T-cell (primary cell): ENCODE measurements at regions not wholly inside any gene's neighbourhood (a gene's known extent, or its start where the extent isn't known, plus 50 kb on each side); places are given as distances from the start of the nearest gene placed in this dataset.
"Not testable (repeated sequence)": the region's sequence is repeated elsewhere in the genome, so short reads cannot be mapped to it uniquely, and the experiment has no call there.

Source experiments
- ATAC-seq, 4 experiments: fragments of 200-7000 bp in 3 of 4; fragments of 150-1000 bp in 1 of 4; cut with Tn5 transposase; replicated peaks in 1 of 4; 1 replicate in 3 of 4; 2 replicates in 1 of 4; pipeline ENCODE4 v1.10.0; 2021; ENCODE audit warnings: moderate library complexity in 3 of 4, mild to moderate bottlenecking in 2 of 4, moderate number of reproducible peaks in 1 of 4
- CTCF ChIA-PET, 2 donors: fragments of 300-600 bp; sonication (Branson Sonifier 250); formaldehyde crosslinking; loops; one replicate each; lab custom pipeline; 2022; ENCODE audit warnings: antibody characterized with exemption in 2 of 2; lab: Charles Lee
- POLR2A ChIA-PET, 2 donors: fragments of 300-600 bp; sonication (Branson Sonifier 250); formaldehyde crosslinking; loops; one replicate each; lab custom pipeline; 2022; ENCODE audit warnings: antibody characterized with exemption in 2 of 2; lab: Charles Lee
- DNase-seq, 35 experiments: peaks; one replicate each; pipeline versions ENCODE4 v3.0.0 to v3.0.0-alpha.2; 2013 to 2023
- H3K27ac ChIP-seq: one replicate; pipeline ENCODE4 v1.5.1; 2013; ENCODE audit warnings: low read length
- H3K27me3 ChIP-seq, 2 experiments: replicated peaks in 1 of 2; 1 replicate in 1 of 2; 2 replicates in 1 of 2; pipeline versions ENCODE4 v1.6.1 to v1.7.0; 2013; ENCODE audit warnings: low read length in 1 of 2, mixed read lengths in 1 of 2; ENCODE audit not compliant: control insufficient read depth in 2 of 2, insufficient read depth in 2 of 2; ENCODE audit errors: extremely low read depth in 1 of 2
- H3K36me3 ChIP-seq, 2 donors: 1 replicate in 1 of 2; 2 replicates in 1 of 2; pipeline versions ENCODE4 v1.6.1 to v1.7.0; 2013; ENCODE audit warnings: low read length in 1 of 2; ENCODE audit not compliant: control insufficient read depth in 2 of 2, insufficient read depth in 1 of 2; ENCODE audit errors: extremely low read depth in 1 of 2
- H3K4me1 ChIP-seq, 2 experiments: 1 replicate in 1 of 2; 2 replicates in 1 of 2; pipeline versions ENCODE4 v1.6.1 to v1.7.0; 2013; ENCODE audit warnings: low read length in 2 of 2, mixed read lengths in 1 of 2; ENCODE audit not compliant: insufficient read depth in 2 of 2, control insufficient read depth in 1 of 2; ENCODE audit errors: extremely low read depth in 1 of 2
- H3K4me3 ChIP-seq, 2 donors: 1 replicate in 1 of 2; 2 replicates in 1 of 2; pipeline versions ENCODE4 v1.5.1 to v1.7.0; 2013; ENCODE audit warnings: mild to moderate bottlenecking in 2 of 2, low read length in 1 of 2, moderate library complexity in 1 of 2; ENCODE audit not compliant: control insufficient read depth in 1 of 2; ENCODE audit errors: extremely low read depth in 1 of 2
- H3K9me3 ChIP-seq: 2 replicates; pipeline ENCODE4 v1.7.0; 2013
- H3K27ac Mint-ChIP-seq, 2 donors: one replicate each; pipeline ENCODE4 v1.8.0; 2020 to 2021; ENCODE audit warnings: mild to moderate bottlenecking in 2 of 2, mixed read lengths in 2 of 2
- H3K27me3 Mint-ChIP-seq, 2 donors: one replicate each; pipeline ENCODE4 v1.8.0; 2021 to 2022; ENCODE audit warnings: mixed read lengths in 2 of 2
- H3K36me3 Mint-ChIP-seq: one replicate; pipeline ENCODE4 v1.8.0; 2021; ENCODE audit warnings: mixed read lengths
- H3K4me1 Mint-ChIP-seq, 3 donors: one replicate each; pipeline ENCODE4 v1.8.0; 2020 to 2022; ENCODE audit warnings: mixed read lengths in 3 of 3, mild to moderate bottlenecking in 1 of 3
- H3K4me3 Mint-ChIP-seq, 3 donors: one replicate each; pipeline ENCODE4 v1.8.0; 2020 to 2022; ENCODE audit warnings: mild to moderate bottlenecking in 3 of 3, mixed read lengths in 3 of 3, moderate library complexity in 3 of 3
- H3K9me3 Mint-ChIP-seq, 3 donors: one replicate each; pipeline ENCODE4 v1.8.0; 2020 to 2022; ENCODE audit warnings: mixed read lengths in 3 of 3
- WGBS: methylation state at CpG from one replicate; pipeline ENCODE4 v1.1.5; 2013; ENCODE audit warnings: missing lambda C conversion rate; ENCODE audit not compliant: insufficient coverage; 5-methylcytosine and 5-hydroxymethylcytosine counted together

GRCh38 chr22:12541412-12542170 lies 2986.4 kb upstream of the OR11H1 start:
- H3K4me3 ChIP-seq, H3K4me1 ChIP-seq, H3K27ac Mint-ChIP-seq, H3K27me3 ChIP-seq, DNase-seq, H3K9me3 Mint-ChIP-seq, H3K9me3 ChIP-seq, CTCF ChIA-PET, H3K4me1 Mint-ChIP-seq, H3K4me3 Mint-ChIP-seq, POLR2A ChIA-PET, H3K27ac ChIP-seq, ATAC-seq, H3K36me3 ChIP-seq, H3K27me3 Mint-ChIP-seq, H3K36me3 Mint-ChIP-seq: not testable (repeated sequence)
- no CpG with 5 or more reads among the region's 10 CpGs for WGBS

DNA sequence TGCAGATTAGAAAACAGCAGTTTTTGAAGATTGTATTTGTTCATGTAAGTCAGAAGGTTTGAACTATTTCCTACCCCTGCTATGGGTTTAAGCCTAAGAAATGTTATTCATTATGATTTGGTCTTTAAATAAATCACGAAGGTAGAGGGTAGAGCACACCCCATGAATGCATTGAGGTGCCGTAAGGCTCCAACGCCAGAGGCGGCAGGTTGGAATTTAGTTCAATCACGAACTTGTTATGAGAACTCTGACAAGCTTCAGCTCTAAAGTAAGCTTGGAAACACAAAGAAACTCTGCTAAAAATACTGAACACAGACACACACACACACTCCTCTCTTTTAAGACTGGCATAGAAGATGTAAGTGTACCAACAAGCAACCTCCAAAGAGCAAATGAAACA lies 2974.6 kb upstream of the OR11H1 start:
- POLR2A ChIA-PET, H3K9me3 Mint-ChIP-seq, H3K9me3 ChIP-seq, ATAC-seq, H3K4me1 ChIP-seq, H3K4me3 Mint-ChIP-seq, H3K4me1 Mint-ChIP-seq, H3K27ac ChIP-seq, DNase-seq, CTCF ChIA-PET, H3K27me3 Mint-ChIP-seq, H3K4me3 ChIP-seq, H3K36me3 ChIP-seq, H3K27ac Mint-ChIP-seq, H3K27me3 ChIP-seq, H3K36me3 Mint-ChIP-seq: not testable (repeated sequence)
- no CpG with 5 or more reads among the region's 5 CpGs for WGBS

GRCh38 chr22:12554648-12555192 lies 2973.3 kb upstream of the OR11H1 start:
- H3K36me3 Mint-ChIP-seq, H3K27ac Mint-ChIP-seq, H3K9me3 ChIP-seq, H3K4me3 ChIP-seq, H3K4me1 Mint-ChIP-seq, H3K9me3 Mint-ChIP-seq, ATAC-seq, H3K27ac ChIP-seq, DNase-seq, H3K27me3 ChIP-seq, CTCF ChIA-PET, H3K4me3 Mint-ChIP-seq, H3K36me3 ChIP-seq, POLR2A ChIA-PET, H3K27me3 Mint-ChIP-seq, H3K4me1 ChIP-seq: not testable (repeated sequence)
- WGBS, result no CpG with 5 or more reads among the region's 9 CpGs

- H3K27ac ChIP-seq, H3K27ac Mint-ChIP-seq, H3K9me3 ChIP-seq, H3K4me3 Mint-ChIP-seq, DNase-seq, H3K4me1 Mint-ChIP-seq, H3K27me3 ChIP-seq, H3K36me3 ChIP-seq, ATAC-seq, H3K9me3 Mint-ChIP-seq, H3K36me3 Mint-ChIP-seq, POLR2A ChIA-PET, H3K27me3 Mint-ChIP-seq, H3K4me1 ChIP-seq, H3K4me3 ChIP-seq, CTCF ChIA-PET: not testable (repeated sequence)
Observed at GRCh38 chr22:12571500-12571899, 2956.5 kb upstream of the OR11H1 start.

GRCh38 chr22:12579655-12580054 lies 2948.3 kb upstream of the OR11H1 start:
- H3K4me1 Mint-ChIP-seq, CTCF ChIA-PET, POLR2A ChIA-PET, ATAC-seq, H3K27me3 ChIP-seq, H3K4me1 ChIP-seq, H3K27ac Mint-ChIP-seq, H3K36me3 Mint-ChIP-seq, H3K9me3 ChIP-seq, H3K9me3 Mint-ChIP-seq, H3K27ac ChIP-seq, H3K36me3 ChIP-seq, H3K4me3 Mint-ChIP-seq, H3K4me3 ChIP-seq, DNase-seq, H3K27me3 Mint-ChIP-seq: not testable (repeated sequence)
- WGBS, result no CpG with 5 or more reads among the region's 3 CpGs

DNA sequence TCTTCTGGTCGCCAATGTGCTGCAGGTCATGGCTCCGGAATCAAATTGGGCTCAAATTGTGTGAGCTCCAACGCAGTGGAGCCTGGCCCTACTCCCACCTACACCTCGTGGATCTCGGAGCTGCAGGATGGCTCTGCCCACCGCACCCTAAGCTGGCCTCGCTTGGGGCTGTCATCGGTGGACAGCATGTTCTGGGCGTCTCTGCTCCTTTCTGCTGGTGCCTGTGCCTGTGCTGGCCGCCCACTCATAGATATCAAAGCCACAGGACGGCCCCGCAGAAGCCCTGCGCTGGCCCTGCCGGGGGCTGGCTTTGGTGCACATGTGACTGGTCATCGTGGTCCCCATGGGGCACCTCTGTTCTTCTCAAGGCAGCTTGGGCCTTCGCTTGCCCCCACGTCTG lies 2943.5 kb upstream of the OR11H1 start:
- H3K36me3 ChIP-seq, H3K27me3 Mint-ChIP-seq, H3K9me3 ChIP-seq, CTCF ChIA-PET, H3K4me3 Mint-ChIP-seq, H3K36me3 Mint-ChIP-seq, ATAC-seq, H3K27ac ChIP-seq, DNase-seq, POLR2A ChIA-PET, H3K27me3 ChIP-seq, H3K9me3 Mint-ChIP-seq, H3K4me3 ChIP-seq, H3K27ac Mint-ChIP-seq, H3K4me1 Mint-ChIP-seq, H3K4me1 ChIP-seq: not testable (repeated sequence)
- whole genome bisulfite sequencing, result 72% methylated on average over 13 of the region's 17 CpGs

DNA sequence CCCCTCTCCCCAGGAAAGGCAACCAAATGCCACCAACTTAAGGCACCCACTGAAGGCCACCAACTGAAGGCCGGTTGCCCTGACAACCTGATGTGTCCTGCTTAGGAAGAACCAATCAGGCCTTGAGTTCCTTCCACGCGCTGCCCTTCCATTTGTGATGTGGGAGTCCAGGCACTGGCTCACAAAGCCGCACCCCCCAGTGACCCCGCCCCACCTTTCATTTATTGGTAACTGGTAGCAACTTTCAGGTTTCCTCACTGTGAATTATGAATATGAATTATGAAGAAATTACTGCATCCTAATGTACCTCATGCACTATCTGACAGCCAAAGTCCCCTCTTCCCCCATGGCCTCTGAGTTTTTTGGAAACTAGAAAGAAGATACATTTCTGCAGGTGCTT lies 2943.1 kb upstream of the OR11H1 start:
- H3K36me3 Mint-ChIP-seq, POLR2A ChIA-PET, H3K27ac Mint-ChIP-seq, H3K4me3 ChIP-seq, H3K4me1 ChIP-seq, H3K4me1 Mint-ChIP-seq, ATAC-seq, H3K27me3 ChIP-seq, H3K9me3 Mint-ChIP-seq, H3K36me3 ChIP-seq, H3K27ac ChIP-seq, H3K4me3 Mint-ChIP-seq, H3K27me3 Mint-ChIP-seq, H3K9me3 ChIP-seq, CTCF ChIA-PET, DNase-seq: not testable (repeated sequence)
- WGBS, result no CpG with 5 or more reads among the region's 5 CpGs
